HG02798 (cell line): ENCODE measurements at regions not wholly inside any gene's neighbourhood (a gene's known extent, or its start where the extent isn't known, plus 50 kb on each side); places are given as distances from the start of the nearest gene placed in this dataset.

Experiments
- ATAC-seq: cut with Tn5 transposase; IDR thresholded peaks from one replicate; pipeline ENCODE4 v1.9.1; 2021; ENCODE audit warnings: mild to moderate bottlenecking; ENCODE audit not compliant: unreplicated experiment, poor library complexity

GRCh38 chr7:17474724-17475344, 176.4 kb downstream of the AHR start:
- ATAC-seq = no peak

GRCh38 chr7:17477182-17477581, 178.7 kb downstream of the AHR start:
- no peak for ATAC-seq

GRCh38 chr7:17481118-17481517, 182.7 kb downstream of the AHR start:
- ATAC-seq = no peak

- no peak for ATAC-seq
Observed at GRCh38 chr7:17485368-17485767, 186.9 kb downstream of the AHR start.

- no peak for ATAC-seq
Observed at GRCh38 chr7:17485904-17486303, 187.5 kb downstream of the AHR start.

GRCh38 chr7:17486835-17487234, 188.4 kb downstream of the AHR start:
- ATAC-seq = no peak

- ATAC-seq = no peak
Observed at GRCh38 chr7:17487343-17487742, 188.9 kb downstream of the AHR start.

GRCh38 chr7:17488829-17489228, 190.4 kb downstream of the AHR start:
- ATAC-seq = no peak

GRCh38 chr7:17489961-17490360, 191.5 kb downstream of the AHR start:
- no peak for ATAC-seq

GRCh38 chr7:17490825-17491224, 192.4 kb downstream of the AHR start:
- ATAC-seq = no peak

- peak; percentile 82 for ATAC-seq
Observed at GRCh38 chr7:17492437-17492836, 194.0 kb downstream of the AHR start.

GRCh38 chr7:17493446-17493845, 195.0 kb downstream of the AHR start:
- ATAC-seq = no peak

GRCh38 chr7:17495655-17496394, 197.4 kb downstream of the AHR start:
- ATAC-seq = peak; percentile 46

GRCh38 chr7:17497136-17497535, 198.7 kb downstream of the AHR start:
- ATAC-seq = no peak

- peak; percentile 35 for ATAC-seq
Observed at GRCh38 chr7:17497549-17498167, 199.2 kb downstream of the AHR start.

GRCh38 chr7:17498230-17498629, 199.8 kb downstream of the AHR start:
- no peak for ATAC-seq

GRCh38 chr7:17500736-17501135, 202.3 kb downstream of the AHR start:
- no peak for ATAC-seq

- no peak for ATAC-seq
Observed at GRCh38 chr7:17501441-17502212, 203.2 kb downstream of the AHR start.

- no peak for ATAC-seq
Observed at GRCh38 chr7:17502213-17503060, 204.0 kb downstream of the AHR start.

GRCh38 chr7:17506095-17506494, 207.6 kb downstream of the AHR start:
- peak; percentile 98 for ATAC-seq
